ENCODE measurements at regions not wholly inside any gene's neighbourhood (a gene's known extent, or its start where the extent isn't known, plus 50 kb on each side); places are given as distances from the start of the nearest gene placed in this dataset.

DNA sequence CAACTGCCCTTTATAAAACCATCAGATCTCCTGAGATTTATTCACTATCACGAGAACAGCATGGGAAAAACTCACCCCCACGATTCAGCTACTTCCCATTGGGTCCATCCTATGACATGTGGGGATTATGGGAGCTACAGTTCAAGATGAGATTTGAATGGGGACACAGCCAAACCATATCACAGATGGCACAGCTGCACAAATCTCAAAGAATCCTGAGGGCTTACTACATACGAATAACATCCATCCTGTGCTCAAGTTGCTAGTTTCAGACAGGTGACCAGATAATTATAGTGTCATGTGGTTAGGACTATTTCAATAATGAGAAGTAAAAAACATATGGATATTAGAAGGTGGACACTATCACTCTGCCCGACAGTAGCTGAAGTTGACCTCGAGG lies 211.2 kb downstream of the NUAK1 start:
- no peak for DNase-seq (ENCODE audit: low spot score)

GRCh38 chr12:105928436-105928835 lies 210.3 kb downstream of the NUAK1 start:
- no peak for DNase-seq (ENCODE audit: low spot score)

GRCh38 chr12:105929192-105929591 lies 209.6 kb downstream of the NUAK1 start:
- DNase-seq (ENCODE audit: low spot score): no peak

- no peak for DNase-seq (ENCODE audit: low spot score)
Measured at GRCh38 chr12:105930557-105931503, 207.9 kb downstream of the NUAK1 start.

GRCh38 chr12:105931762-105932570 lies 206.8 kb downstream of the NUAK1 start:
- no peak for DNase-seq (ENCODE audit: low spot score)

DNA sequence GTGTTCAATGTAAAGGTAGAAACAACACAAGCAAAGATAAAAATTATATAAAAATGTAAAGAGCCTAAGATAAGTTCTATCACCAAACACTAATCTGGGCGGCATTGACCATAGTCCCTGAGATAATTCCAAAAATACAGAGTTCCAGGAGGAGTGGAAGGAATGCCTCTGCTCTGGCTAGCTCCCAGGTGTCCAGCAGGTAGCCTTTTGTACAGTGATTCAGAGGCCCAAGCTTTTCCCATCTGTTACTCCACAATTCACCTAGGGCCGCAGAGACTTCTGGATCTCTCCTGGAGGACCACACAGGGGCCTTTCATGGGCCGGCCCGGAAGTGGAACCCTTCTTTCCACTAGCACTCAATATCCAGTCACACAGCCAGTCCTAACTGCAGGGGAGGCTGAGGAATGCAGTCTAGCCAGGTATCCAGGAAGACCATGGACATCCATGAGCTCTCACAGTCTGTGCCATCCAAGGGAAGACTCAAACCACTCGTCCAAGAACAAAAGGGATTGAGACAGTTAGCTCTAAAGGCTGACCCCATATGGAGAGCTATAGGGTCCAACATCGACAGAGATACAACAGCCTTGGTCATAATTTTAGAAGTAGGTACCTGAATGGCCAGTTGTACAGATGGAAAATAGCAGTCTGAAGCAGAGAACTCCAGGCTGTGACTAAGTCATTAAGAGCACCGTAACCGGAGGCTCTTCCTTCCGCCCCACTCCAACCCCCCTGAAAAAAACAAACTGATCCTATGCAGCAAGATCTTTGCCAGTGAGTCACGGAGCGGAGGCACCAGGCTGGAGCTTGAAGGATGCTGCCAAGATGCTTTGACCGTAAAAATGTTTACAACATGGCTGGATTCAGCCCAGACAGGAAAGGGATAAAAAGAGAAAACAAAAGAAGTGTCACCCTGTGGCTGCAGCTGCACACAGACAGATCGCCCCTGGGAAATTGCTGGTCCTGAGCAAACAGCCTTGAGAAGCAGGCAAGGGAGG lies 204.8 kb downstream of the NUAK1 start:
- DNase-seq (ENCODE audit: low spot score): no peak

GRCh38 chr12:105935106-105935505 lies 203.6 kb downstream of the NUAK1 start:
- no peak for DNase-seq (ENCODE audit: low spot score)

GRCh38 chr12:105935981-105936380 lies 202.8 kb downstream of the NUAK1 start:
- no peak for DNase-seq (ENCODE audit: low spot score)

DNA sequence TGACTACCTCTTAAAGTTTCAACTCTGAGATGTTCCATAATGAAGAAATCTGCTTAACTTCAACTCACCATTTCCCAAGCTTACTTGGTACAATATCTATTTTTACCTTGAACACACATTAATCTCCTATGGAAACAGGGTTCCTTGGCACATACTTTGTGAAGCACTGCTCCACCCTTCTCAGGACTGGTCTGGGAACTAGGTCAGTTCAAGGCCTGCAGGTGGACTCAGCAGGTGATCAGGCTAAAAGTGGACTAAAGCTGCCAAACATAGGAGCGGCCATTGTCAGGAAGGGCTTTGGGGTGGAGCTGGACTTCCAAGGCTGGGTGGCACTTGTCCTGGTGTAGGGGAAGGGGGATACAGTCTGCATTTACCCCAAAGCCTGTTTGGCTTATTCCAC lies 202.3 kb downstream of the NUAK1 start:
- DNase-seq (ENCODE audit: low spot score): no peak

DNA sequence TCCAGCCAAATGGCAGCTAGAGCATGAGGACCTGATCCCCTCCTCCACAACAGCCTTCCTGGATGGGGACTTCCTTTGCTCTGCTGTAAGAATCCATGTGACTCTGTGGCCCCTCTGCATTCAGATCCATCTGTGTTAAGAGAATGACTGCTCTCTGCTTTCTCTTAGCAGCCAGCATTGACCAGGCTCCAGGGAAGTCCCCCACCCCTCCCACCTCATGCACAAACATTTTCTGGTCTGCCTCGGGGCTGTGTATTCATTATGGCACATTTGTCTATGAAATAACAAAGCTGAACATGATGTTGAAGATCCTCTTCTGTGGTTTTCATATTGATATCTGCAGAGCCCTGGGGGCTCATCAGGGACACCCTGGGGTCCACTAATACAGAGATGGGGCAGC lies 201.7 kb downstream of the NUAK1 start:
- no peak for DNase-seq (ENCODE audit: low spot score)

GRCh38 chr12:105939181-105939721 lies 199.5 kb downstream of the NUAK1 start:
- DNase-seq (ENCODE audit: low spot score): no peak

DNA sequence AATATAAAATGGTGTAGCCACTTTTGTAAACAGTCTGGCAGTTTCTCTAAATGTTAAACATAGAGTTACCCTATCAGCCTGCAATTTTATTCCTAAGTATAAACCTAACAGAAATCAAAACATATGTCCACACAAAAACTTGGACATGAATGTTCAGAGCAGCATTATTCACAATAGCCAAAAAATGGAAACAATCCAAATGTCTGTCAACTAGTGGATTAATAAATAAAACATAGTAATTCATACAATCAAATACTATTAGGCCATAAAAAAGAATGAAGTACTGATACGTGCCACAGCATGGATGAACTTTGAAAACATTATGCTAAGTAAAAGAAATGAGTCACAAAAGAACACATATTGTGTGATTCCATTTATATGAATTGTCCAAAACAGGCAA lies 196.5 kb downstream of the NUAK1 start:
- no peak for DNase-seq (ENCODE audit: low spot score)

- no peak for DNase-seq (ENCODE audit: low spot score)
Measured at GRCh38 chr12:105943525-105943924, 195.2 kb downstream of the NUAK1 start.

GRCh38 chr12:105944628-105945027 lies 194.1 kb downstream of the NUAK1 start:
- DNase-seq (ENCODE audit: low spot score): no peak

DNA sequence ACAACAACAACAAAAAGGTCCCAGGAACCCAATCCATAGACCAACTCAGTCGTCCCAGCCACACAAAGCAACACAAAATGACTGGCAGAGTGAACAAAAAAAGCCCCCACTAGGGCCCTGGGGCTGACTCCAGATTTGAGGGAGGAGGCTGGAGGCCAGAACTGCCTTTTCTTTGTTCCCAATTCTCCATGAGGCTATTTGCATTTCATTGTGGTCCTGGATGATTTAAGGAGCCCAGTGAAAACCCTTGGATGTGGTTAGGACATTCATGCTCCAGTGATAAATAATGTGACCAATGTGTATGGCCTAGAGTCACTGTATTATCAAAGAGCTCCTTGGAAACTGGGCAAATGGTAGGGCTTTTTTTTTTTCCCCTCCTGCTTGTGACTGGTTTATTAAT lies 192.9 kb downstream of the NUAK1 start:
- DNase-seq (ENCODE audit: low spot score): no peak

- no peak for DNase-seq (ENCODE audit: low spot score)
Measured at GRCh38 chr12:105946493-105946901, 192.3 kb downstream of the NUAK1 start.

GRCh38 chr12:105947906-105948305 lies 190.8 kb downstream of the NUAK1 start:
- DNase-seq (ENCODE audit: low spot score): no peak

DNA sequence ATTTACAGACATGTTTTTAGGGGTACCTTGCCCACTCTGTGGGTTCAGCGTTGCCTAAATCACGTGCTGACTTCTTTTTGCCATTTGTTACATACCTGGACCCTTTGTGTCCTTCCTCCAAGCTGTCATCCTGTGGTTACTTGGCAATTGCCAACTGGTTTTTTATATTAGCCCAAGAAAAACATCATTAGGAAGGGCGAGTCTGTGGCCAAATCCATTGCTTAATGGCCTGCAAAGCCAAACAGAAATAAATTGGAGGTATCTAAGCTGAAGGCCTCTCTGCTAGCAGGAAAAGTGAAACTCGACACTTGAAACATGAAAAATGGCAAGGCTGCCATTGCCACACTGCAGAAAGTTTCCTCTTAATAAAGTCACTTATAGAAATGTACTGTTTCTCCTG lies 190.4 kb downstream of the NUAK1 start:
- DNase-seq (ENCODE audit: low spot score): no peak

DNA sequence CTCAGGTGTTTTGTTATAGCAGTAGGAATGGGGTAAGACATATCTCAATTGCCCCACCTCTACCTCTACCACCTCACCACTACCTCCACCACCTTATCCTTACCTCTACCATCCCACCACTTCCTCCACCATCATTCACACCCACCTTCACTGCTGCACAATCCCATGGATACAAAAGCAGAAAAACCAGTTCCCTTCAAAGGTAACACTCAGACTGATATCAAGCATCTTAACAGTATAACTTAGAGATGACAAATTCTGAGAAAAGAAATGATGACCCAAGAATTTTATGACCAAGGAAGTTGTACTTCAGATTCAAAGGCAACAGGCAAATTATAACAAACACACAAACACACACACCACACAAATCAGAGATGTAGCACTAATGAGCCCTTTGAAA lies 189.4 kb downstream of the NUAK1 start:
- no peak for DNase-seq (ENCODE audit: low spot score)

DNA sequence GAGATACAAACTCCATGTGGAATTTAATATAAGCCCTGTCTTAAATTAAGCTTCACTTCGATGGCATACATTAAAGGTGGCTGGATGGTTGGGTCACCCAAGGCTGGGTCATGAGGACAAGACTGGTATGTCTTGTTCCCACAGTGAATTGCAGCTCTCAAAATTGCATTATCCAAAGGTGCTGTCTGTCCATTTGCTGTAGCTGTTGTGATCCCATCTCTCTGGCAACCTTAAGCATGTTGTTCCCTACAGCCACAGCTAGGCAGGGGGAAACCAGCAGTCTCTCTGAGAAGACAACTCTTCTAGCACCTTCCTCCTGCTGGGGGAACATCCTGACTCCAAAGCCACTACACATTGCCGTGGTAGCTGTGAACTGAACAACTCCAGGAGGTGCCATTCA lies 187.0 kb downstream of the NUAK1 start:
- DNase-seq (ENCODE audit: low spot score): no peak

Measured in left forelimb (tissue), 1 donor.